NCI-H82 treated with DMSO at 0.1 percent for 48 hours (cell line): ENCODE measurements at regions not wholly inside any gene's neighbourhood (a gene's known extent, or its start where the extent isn't known, plus 50 kb on each side); places are given as distances from the start of the nearest gene placed in this dataset.

Experiments
- DNase-seq: peaks from one replicate; lab custom pipeline; 2025; ENCODE audit not compliant: unreplicated experiment; lab: John Stamatoyannopoulos, UW

GRCh38 chr3:124091716-124092115, 99.8 kb upstream of the ROPN1 start:
- DNase-seq: no peak

- DNase-seq: no peak
Observed at GRCh38 chr3:124092811-124093210, 100.9 kb upstream of the ROPN1 start.

DNA sequence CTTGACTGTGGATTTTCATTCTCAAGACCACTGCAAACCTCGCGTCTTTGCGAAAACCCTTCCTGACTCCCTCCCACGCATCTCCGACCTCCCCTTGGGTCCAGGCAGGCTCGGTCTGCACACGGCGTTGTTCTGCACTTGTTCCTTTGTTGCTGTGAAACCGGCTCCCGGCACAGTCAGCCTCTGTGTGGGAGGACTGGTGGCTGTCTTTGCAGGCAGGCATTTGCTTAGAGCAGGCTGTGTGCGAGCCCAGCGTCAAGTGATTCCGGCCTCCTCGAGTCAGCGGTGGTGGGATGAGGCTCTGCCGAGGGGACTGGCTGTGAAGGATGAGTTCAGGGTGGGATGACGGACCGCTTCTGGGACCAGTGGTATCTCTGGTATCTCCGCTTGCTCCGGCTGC, 102.6 kb upstream of the ROPN1 start:
- DNase-seq: no peak

GRCh38 chr3:124097362-124098131, 105.6 kb upstream of the ROPN1 start:
- no peak for DNase-seq

DNA sequence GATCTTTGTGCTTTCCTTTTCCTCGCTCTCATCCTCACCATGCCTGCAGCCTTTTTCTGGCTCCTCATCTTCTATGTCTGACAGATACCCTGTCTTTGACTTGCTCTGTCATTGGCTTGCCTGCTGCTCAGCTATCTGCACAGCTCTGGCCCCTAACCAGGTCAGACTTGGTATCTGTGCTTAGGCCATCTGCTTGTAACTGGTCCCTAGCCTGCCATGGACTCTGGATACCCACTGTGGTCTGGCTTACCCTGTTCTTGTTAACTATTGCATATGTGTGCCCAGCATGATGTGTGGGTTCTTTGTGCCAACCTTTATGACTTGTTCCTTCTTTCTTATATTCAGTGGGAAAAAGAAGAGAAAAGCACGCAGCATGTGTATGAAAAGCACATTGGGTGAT, 109.7 kb upstream of the ROPN1 start:
- no peak for DNase-seq

DNA sequence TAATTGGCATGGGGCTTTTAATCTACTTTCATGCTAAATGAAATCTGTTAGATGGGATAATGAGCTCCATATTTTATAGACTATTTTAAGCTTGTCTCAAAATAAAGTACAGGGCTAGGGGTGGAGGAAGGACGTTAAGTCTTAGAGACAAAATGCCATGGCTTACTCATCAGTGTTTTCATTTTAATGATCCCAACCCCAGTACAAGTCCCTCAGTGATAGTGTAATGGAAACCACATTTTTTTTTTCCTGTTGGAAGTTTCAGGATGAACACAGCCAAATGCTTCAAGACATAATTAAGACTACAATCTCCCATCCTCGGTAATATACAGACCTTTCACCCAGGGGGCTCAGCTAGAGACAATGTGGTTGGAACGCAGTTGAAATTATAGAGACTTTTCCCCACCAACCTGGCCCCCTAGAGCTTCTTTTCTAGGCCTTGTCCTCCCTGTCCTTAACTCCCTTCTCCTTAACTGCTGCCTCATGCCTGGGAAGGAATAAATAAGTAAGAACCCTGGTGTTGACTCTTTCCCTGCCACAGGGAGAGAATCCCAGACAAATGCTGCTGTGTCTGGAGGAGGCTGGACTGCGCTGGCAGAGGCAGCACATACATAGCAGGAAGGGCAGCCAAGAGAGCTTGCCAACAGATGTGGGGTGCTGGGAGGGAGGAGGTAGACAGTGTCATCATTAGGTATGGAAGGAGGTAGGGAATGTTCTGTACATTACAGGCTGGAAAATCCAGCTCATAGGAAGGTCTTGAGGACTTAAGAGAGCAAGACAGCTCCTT, 115.4 kb upstream of the ROPN1 start:
- DNase-seq: no peak

DNA sequence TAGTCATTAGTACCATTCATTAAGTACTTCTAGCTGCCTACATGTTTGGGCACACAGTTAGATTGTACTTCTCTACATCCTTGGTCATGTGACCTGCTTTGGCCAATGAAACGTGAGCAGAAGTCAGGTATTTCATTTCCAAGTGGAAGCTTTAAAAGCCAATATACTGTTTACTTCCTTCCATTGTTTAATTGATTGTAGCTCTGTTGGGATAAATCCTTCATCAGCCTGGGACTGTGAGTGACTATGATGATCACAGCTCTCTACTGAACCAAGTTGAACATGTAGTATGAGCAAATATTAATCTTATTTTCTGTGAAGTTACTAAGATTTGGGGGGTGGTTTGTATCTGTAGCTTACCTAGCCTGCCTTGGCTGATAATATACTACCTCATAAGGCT, 116.5 kb upstream of the ROPN1 start:
- no peak for DNase-seq

GRCh38 chr3:124113485-124113884, 121.6 kb upstream of the ROPN1 start:
- DNase-seq: no peak

GRCh38 chr3:124115279-124115678, 123.4 kb upstream of the ROPN1 start:
- DNase-seq: no peak

GRCh38 chr3:124115956-124116355, 124.0 kb upstream of the ROPN1 start:
- DNase-seq: no peak

DNA sequence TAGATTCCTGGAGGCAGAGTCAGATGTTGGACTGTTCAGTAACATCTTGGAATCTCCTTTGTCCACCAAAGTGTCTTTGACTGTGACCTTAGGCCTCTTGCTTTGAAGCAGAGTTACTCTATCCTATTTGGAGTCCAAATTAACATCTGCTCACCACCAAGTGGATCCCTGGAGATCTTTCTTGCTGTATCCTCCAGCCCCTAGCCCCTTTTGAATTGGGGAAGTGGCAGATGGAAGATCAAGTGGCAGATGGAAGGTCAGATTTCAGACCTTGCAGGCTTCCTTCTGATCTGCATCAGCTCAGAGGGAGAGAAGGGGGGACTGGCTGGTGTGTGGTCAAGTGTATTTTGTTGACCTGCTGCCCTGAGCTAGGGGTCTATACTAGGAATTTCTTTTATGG, 125.0 kb upstream of the ROPN1 start:
- peak; percentile 92 for DNase-seq

- no peak for DNase-seq
Observed at GRCh38 chr3:124117486-124117885, 125.6 kb upstream of the ROPN1 start.

DNA sequence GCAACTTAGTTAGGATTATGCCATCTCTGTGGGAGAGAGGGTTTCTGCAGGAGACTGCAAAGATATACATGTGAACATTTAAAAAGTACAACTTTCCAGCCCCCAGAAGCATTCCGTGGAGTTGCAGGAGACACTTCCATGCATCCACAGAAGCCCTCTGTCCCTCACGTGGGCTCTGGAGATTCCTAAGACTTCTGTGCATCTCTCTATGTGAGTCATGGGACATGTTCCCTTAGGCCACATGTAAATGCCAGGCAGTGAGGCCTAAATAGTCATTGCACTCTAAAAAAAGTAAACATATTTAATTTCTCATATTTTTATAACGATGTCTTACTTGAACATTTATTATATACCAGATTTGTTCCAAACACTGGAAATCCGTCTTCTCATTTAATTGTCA, 126.5 kb upstream of the ROPN1 start:
- no peak for DNase-seq

GRCh38 chr3:124119056-124119716, 127.3 kb upstream of the ROPN1 start:
- DNase-seq: no peak

- no peak for DNase-seq
Observed at GRCh38 chr3:124121379-124122312, 129.7 kb upstream of the ROPN1 start.

GRCh38 chr3:124125315-124125714, 133.4 kb upstream of the ROPN1 start:
- DNase-seq: no peak

DNA sequence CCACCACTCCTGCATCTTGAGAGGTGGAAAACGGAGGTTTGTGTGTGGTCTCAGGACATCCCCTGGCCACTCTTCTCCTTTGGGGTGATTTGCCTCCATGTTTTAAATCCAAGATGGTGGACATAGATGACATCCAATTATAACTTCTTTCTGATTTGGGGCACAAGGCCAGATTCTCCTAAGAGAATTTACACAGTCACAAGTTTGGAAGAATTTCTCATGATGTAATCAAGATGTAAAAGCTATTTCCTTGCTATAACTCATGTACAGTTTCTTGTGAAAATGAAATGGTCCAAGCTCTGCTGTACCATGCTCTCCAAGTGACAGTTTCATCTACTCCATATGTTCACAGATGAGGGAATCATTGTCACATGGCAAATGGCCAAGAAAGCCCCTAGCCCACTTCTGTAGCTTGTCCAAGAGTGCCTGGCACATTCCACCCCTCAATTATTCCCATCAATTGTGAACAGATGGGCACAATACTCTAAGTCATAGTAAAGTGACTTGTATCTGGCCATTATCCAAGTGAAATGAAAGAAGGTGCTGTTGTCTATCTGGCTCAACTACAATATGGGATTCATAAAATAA, 134.6 kb upstream of the ROPN1 start:
- DNase-seq: peak; percentile 20

GRCh38 chr3:124131158-124131557, 139.2 kb upstream of the ROPN1 start:
- DNase-seq: no peak

GRCh38 chr3:124131580-124131979, 139.7 kb upstream of the ROPN1 start:
- no peak for DNase-seq

DNA sequence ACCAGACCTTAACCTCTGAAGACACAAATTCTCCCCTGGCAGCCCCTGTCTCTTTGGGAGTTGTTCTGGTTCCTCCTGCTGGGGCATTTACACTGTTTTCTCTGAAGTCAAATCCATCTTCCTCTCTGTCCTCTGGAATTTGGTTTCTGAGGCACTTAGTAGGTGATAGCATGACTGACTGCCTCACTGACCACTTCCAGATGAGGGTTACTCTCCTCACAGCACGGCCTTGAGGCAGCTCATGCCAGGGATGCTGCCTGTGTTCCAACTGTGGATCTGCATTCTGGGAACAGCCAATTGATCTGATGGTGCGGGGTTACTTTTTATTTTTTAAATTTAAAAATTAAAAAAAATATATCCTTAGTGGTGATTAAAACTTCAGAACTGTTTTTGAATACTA, 140.9 kb upstream of the ROPN1 start:
- no peak for DNase-seq
